Ishikawa (cell line): ENCODE measurements at regions not wholly inside any gene's neighbourhood (a gene's known extent, or its start where the extent isn't known, plus 50 kb on each side); places are given as distances from the start of the nearest gene placed in this dataset.

Experiments
- CEBPB ChIP-seq: IDR thresholded peaks from 2 replicates; pipeline ENCODE4 v1.6.1; 2012
- CREB1 ChIP-seq: IDR thresholded peaks from 2 replicates; pipeline ENCODE4 v1.6.1; 2012; ENCODE audit warnings: low read depth
- EGR1 ChIP-seq: IDR thresholded peaks from 2 replicates; pipeline ENCODE4 v1.6.1; 2012
- EP300 ChIP-seq: IDR thresholded peaks from 2 replicates; pipeline ENCODE4 v1.6.1; 2012; ENCODE audit warnings: borderline replicate concordance
- FOXM1 ChIP-seq: IDR thresholded peaks from 2 replicates; pipeline ENCODE4 v1.6.1; 2012; ENCODE audit warnings: low read depth, borderline replicate concordance
- NFIC ChIP-seq: IDR thresholded peaks from 2 replicates; pipeline ENCODE4 v1.6.1; 2012
- RAD21 ChIP-seq: IDR thresholded peaks from 2 replicates; pipeline ENCODE4 v1.6.1; 2012; ENCODE audit warnings: low read depth
- TAF1 ChIP-seq: IDR thresholded peaks from 2 replicates; pipeline ENCODE4 v1.6.1; 2012; ENCODE audit warnings: low read depth, mild to moderate bottlenecking
- TCF12 ChIP-seq: IDR thresholded peaks from 2 replicates; pipeline ENCODE4 v1.6.1; 2012; ENCODE audit warnings: low read depth
- TEAD4 ChIP-seq: IDR thresholded peaks from 2 replicates; pipeline ENCODE4 v1.6.1; 2012
- YY1 ChIP-seq: IDR thresholded peaks from 2 replicates; pipeline ENCODE4 v1.6.1; 2012; ENCODE audit warnings: low read depth
- ZBTB7A ChIP-seq: IDR thresholded peaks from 2 replicates; pipeline ENCODE4 v1.6.1; 2012; ENCODE audit warnings: low read depth
- TF ChIP-seq, protein P1 (sequence below): IDR thresholded peaks from 2 replicates; pipeline ENCODE4 v1.6.1; 2012
- TF ChIP-seq, protein P2 (sequence below): IDR thresholded peaks from 2 replicates; pipeline ENCODE4 v1.6.1; 2012
- TF ChIP-seq, protein P3 (sequence below): IDR thresholded peaks from 2 replicates; pipeline ENCODE4 v1.6.1; 2012; ENCODE audit warnings: low read depth, mild to moderate bottlenecking

DNA sequence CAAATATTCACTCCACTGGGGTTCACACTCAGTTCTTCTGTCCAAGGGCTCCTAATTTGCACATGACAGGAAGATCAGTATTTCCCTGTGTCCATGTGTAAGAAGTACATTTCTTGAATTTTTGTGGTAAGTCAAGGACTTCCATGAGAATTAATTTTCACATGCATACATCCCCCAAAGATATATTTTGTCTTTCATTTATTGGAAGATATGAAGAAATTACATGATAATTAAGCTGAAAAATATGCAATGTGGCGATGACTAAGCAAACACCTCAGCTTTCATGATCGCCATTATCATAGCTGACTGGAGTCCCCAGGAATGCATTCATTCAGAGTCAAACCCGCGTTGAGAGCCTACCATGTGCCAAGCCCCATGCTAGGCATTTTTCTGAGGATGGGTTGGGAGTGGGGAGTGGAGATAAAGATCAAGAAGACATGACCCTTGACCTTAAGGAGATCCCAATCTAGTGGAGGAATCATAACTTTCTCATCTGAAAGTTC, 104.6 kb upstream of the F3 start:
- TF ChIP-seq TEAD4 (peak; percentile 40; the same call in 1 of the 2 replicates), YY1 (no peak), CEBPB (no peak), TAF1 (no peak), ZBTB7A (no peak)
- TF ChIP-seq, protein P1, sequence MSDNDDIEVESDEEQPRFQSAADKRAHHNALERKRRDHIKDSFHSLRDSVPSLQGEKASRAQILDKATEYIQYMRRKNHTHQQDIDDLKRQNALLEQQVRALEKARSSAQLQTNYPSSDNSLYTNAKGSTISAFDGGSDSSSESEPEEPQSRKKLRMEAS = no peak

DNA sequence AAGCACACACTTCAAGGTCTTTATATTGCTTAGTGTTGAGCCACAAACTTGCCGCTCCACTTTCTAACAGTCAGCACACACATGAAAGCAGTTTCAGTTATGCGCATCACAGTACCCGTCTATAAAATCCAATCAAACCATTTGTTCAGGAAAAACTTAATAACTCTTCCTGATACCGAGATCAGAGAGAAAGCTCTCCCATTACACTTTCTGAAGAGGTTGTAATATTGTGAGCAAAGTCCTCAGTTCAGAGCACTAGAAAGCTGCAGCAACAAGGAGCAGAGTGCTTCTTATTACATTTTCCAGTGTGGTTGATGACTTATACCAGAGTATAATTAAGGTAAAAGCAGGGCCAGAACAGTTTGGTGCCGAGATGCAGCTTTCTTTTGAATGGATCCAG, 102.8 kb upstream of the F3 start:
- TF ChIP-seq YY1 (no peak), ZBTB7A (no peak), EP300 (no peak), NFIC (no peak), CREB1 (no peak), RAD21 (no peak), TCF12 (no peak), TEAD4 (no peak), EGR1 (no peak), TAF1 (no peak), CEBPB (no peak)
- TF ChIP-seq, protein P2, sequence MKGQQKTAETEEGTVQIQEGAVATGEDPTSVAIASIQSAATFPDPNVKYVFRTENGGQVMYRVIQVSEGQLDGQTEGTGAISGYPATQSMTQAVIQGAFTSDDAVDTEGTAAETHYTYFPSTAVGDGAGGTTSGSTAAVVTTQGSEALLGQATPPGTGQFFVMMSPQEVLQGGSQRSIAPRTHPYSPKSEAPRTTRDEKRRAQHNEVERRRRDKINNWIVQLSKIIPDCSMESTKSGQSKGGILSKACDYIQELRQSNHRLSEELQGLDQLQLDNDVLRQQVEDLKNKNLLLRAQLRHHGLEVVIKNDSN = no peak
- TF ChIP-seq, protein P3, sequence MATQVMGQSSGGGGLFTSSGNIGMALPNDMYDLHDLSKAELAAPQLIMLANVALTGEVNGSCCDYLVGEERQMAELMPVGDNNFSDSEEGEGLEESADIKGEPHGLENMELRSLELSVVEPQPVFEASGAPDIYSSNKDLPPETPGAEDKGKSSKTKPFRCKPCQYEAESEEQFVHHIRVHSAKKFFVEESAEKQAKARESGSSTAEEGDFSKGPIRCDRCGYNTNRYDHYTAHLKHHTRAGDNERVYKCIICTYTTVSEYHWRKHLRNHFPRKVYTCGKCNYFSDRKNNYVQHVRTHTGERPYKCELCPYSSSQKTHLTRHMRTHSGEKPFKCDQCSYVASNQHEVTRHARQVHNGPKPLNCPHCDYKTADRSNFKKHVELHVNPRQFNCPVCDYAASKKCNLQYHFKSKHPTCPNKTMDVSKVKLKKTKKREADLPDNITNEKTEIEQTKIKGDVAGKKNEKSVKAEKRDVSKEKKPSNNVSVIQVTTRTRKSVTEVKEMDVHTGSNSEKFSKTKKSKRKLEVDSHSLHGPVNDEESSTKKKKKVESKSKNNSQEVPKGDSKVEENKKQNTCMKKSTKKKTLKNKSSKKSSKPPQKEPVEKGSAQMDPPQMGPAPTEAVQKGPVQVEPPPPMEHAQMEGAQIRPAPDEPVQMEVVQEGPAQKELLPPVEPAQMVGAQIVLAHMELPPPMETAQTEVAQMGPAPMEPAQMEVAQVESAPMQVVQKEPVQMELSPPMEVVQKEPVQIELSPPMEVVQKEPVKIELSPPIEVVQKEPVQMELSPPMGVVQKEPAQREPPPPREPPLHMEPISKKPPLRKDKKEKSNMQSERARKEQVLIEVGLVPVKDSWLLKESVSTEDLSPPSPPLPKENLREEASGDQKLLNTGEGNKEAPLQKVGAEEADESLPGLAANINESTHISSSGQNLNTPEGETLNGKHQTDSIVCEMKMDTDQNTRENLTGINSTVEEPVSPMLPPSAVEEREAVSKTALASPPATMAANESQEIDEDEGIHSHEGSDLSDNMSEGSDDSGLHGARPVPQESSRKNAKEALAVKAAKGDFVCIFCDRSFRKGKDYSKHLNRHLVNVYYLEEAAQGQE = no peak

DNA sequence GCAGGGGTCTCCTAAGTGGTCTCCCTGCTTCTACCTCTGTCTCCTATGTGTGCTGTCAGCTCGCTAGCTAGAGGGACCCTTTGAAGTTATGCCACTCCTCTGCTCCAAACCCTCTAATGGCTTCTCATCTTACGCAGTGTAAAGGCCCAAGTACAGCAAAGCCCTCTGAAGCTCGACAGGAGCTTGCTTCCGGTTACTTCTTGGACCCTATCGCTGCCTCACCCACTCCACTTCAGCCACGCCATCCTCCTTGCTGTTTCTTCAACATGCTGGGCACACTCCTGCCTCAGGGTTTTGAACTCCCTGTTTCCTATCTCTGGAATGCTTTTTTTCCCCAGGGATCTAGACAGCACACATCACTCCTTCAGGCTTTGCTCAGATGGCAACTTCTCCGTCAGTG, 102.3 kb upstream of the F3 start:
- TF ChIP-seq, protein P3 = no peak
- TF ChIP-seq FOXM1 = no peak
- TF ChIP-seq CEBPB = no peak

DNA sequence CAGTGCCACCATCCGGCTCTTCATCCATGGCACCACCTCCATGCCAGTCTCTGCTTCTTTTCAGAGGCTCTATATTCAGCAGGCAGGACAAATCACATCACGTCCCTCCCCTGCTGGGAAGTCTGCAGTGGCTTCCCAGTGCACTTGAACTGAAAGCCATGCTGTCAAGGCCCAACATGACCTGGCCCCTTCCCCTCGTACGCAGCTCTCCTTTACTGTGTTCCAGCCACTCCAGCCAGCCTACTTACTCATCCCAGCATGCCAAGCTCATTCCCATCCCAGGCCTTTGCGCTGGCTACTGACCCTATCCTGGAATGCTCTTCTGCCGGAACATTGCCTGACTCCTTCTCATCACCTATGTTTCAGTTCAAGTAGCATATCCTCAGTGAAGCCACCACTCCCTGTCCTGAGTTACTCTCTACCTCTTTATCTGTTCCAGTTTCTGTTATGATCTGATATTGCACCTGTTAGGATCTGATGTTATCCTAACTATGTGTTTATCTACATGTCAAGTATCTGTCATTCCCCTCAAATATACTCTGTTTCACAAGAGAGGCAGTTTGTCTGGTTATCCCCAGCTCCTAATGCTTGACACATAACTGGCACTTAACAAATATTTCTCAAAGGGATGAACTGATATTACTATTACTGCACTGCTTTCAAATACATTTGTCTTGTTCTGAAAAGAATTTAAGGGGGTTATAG, 101.2 kb upstream of the F3 start:
- TF ChIP-seq CREB1 = no peak
- TF ChIP-seq CEBPB = no peak
- TF ChIP-seq, protein P2 = no peak
- TF ChIP-seq TEAD4 = no peak
- TF ChIP-seq EP300 = no peak
- TF ChIP-seq TCF12 = no peak
- TF ChIP-seq, protein P3 = no peak
- no peak for TF ChIP-seq YY1
- TF ChIP-seq, protein P1 = no peak
- no peak for TF ChIP-seq RAD21
- no peak for TF ChIP-seq TAF1

DNA sequence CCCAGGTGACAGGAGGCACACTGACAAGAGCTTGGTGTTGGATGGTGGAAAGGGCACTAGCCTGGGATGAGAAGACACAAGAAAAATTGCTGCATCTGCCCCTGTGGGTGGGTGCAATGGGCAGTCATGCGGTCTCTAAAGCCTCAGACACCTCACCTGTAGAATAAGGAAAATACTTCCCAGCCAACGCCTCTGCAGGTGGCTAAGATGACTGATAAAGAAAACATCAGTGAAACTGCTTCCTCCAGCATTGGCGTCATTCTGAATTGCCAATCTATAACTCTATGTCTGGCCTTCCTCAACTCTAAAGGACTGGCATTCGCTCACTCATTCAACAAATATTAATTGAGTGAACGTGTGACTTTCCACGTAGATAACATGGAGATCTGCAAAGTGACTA, 100.4 kb upstream of the F3 start:
- TF ChIP-seq TAF1 (no peak), CEBPB (no peak), TCF12 (no peak), NFIC (no peak), YY1 (no peak), EP300 (no peak)
- TF ChIP-seq, protein P1 = no peak
- TF ChIP-seq, protein P2 = no peak
- TF ChIP-seq, protein P3 = no peak
